Osteoblast (primary cell): ENCODE measurements at regions not wholly inside any gene's neighbourhood (a gene's known extent, or its start where the extent isn't known, plus 50 kb on each side); places are given as distances from the start of the nearest gene placed in this dataset.

Experiments used
- DNase-seq: peaks from one replicate; pipeline ENCODE4 v3.0.0; 2011; ENCODE audit warnings: low spot score, mixed read lengths; ENCODE audit not compliant: insufficient read length; ENCODE audit errors: missing footprints
- H2AFZ ChIP-seq: 2 replicates; pipeline ENCODE4 v1.6.0; 2011; ENCODE audit warnings: mild to moderate bottlenecking, low read length
- H3K27ac ChIP-seq: 2 replicates; pipeline ENCODE4 v1.5.1; 2011; ENCODE audit warnings: mild to moderate bottlenecking, low read depth, low read length, moderate library complexity
- H3K27me3 ChIP-seq: 2 replicates; pipeline ENCODE4 v1.6.0; 2012; ENCODE audit warnings: mild to moderate bottlenecking, control low read depth, inconsistent platforms, low read length, moderate library complexity; ENCODE audit not compliant: insufficient read depth
- H3K36me3 ChIP-seq: 2 replicates; pipeline ENCODE4 v1.5.1; 2011; ENCODE audit warnings: mild to moderate bottlenecking, low read length, control low read depth, moderate library complexity; ENCODE audit not compliant: insufficient read depth
- H3K4me1 ChIP-seq: 2 replicates; pipeline ENCODE4 v1.5.1; 2011; ENCODE audit warnings: mild to moderate bottlenecking, low read length, control low read depth, moderate library complexity; ENCODE audit not compliant: insufficient read depth
- H3K4me2 ChIP-seq: 2 replicates; pipeline ENCODE4 v1.6.0; 2011; ENCODE audit warnings: mild to moderate bottlenecking, low read length; ENCODE audit not compliant: insufficient read depth
- H3K4me3 ChIP-seq: fragments of 200-600 bp; sonication (generic); 3 replicates; pipeline ENCODE4 v1.5.1; 2012; ENCODE audit warnings: mild to moderate bottlenecking, low read length, inconsistent platforms; ENCODE audit not compliant: insufficient read depth
- H3K79me2 ChIP-seq: 2 replicates; pipeline ENCODE4 v1.6.0; 2012; ENCODE audit warnings: mild to moderate bottlenecking, low read length, control low read depth, inconsistent platforms; ENCODE audit not compliant: insufficient read depth
- H3K9me3 ChIP-seq: 2 replicates; pipeline ENCODE4 v1.5.1; 2011; ENCODE audit warnings: low read depth, low read length, control low read depth
- H4K20me1 ChIP-seq: 2 replicates; pipeline ENCODE4 v1.6.0; 2012; ENCODE audit warnings: mild to moderate bottlenecking, low read length, control low read depth; ENCODE audit not compliant: insufficient read depth
- CTCF ChIP-seq: IDR thresholded peaks from 2 replicates; pipeline ENCODE4 v1.5.1; 2011; ENCODE audit warnings: mild to moderate bottlenecking, low read depth, low read length, moderate library complexity; ENCODE audit errors: extremely low read depth

- Histone ChIP-seq H3K9me3 (peaks cover 6% of the 10 kb centered on the region), H3K4me2 (no peak overlapping the region), H3K4me1 (no peaks in the 10 kb centered on the region), H3K36me3 (no peaks in the 10 kb centered on the region), H3K27ac (no peak overlapping the region), H3K79me2 (no peaks in the 10 kb centered on the region), H3K4me3 (no peak overlapping the region), H3K27me3 (no peaks in the 10 kb centered on the region), H4K20me1 (no peaks in the 10 kb centered on the region), H2AFZ (no peak overlapping the region)
- no peak for TF ChIP-seq CTCF
- DNase-seq = no peak
These were observed 81.7 kb upstream of the CHRDL1 start for GRCh38 chrX:110877326-110877725.

- Histone ChIP-seq H4K20me1 (no peaks in the 10 kb centered on the region), H3K4me3 (no peak overlapping the region), H2AFZ (no peak overlapping the region), H3K4me1 (no peaks in the 10 kb centered on the region), H3K79me2 (no peaks in the 10 kb centered on the region), H3K27ac (no peak overlapping the region), H3K9me3 (no peaks in the 10 kb centered on the region), H3K36me3 (no peaks in the 10 kb centered on the region), H3K27me3 (peaks cover 9% of the 10 kb centered on the region), H3K4me2 (no peak overlapping the region)
- DNase-seq = no peak
- no peak for TF ChIP-seq CTCF
These were observed 76.2 kb upstream of the CHRDL1 start for GRCh38 chrX:110871839-110872238.

GRCh38 chrX:110866421-110866820 is 70.8 kb upstream of the CHRDL1 start:
- H3K27me3 ChIP-seq = peaks cover 18% of the 10 kb centered on the region
- no peaks in the 10 kb centered on the region for H3K9me3 ChIP-seq
- H3K4me1 ChIP-seq = no peaks in the 10 kb centered on the region
- no peaks in the 10 kb centered on the region for H3K36me3 ChIP-seq
- H2AFZ ChIP-seq = no peak overlapping the region
- H4K20me1 ChIP-seq = no peaks in the 10 kb centered on the region
- no peak overlapping the region for H3K27ac ChIP-seq
- no peak overlapping the region for H3K4me3 ChIP-seq
- TF ChIP-seq CTCF = no peak
- H3K4me2 ChIP-seq = no peak overlapping the region
- no peak for DNase-seq
- H3K79me2 ChIP-seq = no peaks in the 10 kb centered on the region

GRCh38 chrX:110863883-110864282 is 68.3 kb upstream of the CHRDL1 start:
- H3K4me3 ChIP-seq = no peak overlapping the region
- H3K4me2 ChIP-seq = no peak overlapping the region
- no peak for DNase-seq
- TF ChIP-seq CTCF = no peak
- no peaks in the 10 kb centered on the region for H3K9me3 ChIP-seq
- no peak overlapping the region for H3K27ac ChIP-seq
- peaks cover 23% of the 10 kb centered on the region for H3K27me3 ChIP-seq
- no peaks in the 10 kb centered on the region for H4K20me1 ChIP-seq
- no peaks in the 10 kb centered on the region for H3K4me1 ChIP-seq
- H2AFZ ChIP-seq = no peak overlapping the region
- H3K79me2 ChIP-seq = no peaks in the 10 kb centered on the region
- H3K36me3 ChIP-seq = no peaks in the 10 kb centered on the region
